Natural killer cell treated with Interleukin-12 subunit alpha and Interleukin-12 subunit beta and Interleukin-15 and Interleukin-18, amount 100 ng/mL, for 72 hours (primary cell): ENCODE measurements at regions not wholly inside any gene's neighbourhood (a gene's known extent, or its start where the extent isn't known, plus 50 kb on each side); places are given as distances from the start of the nearest gene placed in this dataset.

ENCODE experiments used
- ATAC-seq, 2 donors: fragments of 150-1000 bp; cut with Tn5 transposase in 1 of 2; sonication (Bioruptor Pico), chemical (Tn5 transposase) in 1 of 2; 2 replicates each; pipeline ENCODE4 v1.10.0; 2021
- DNase-seq: peaks from one replicate; pipeline ENCODE4 v3.0.0; 2022; ENCODE audit warnings: low spot score
- H3K27ac Mint-ChIP-seq, 2 donors: 1 replicate in 1 of 2; 2 replicates in 1 of 2; pipeline ENCODE4 v1.8.0; 2022; ENCODE audit warnings: mixed read lengths in 2 of 2, mild to moderate bottlenecking in 1 of 2, moderate library complexity in 1 of 2
- H3K27me3 Mint-ChIP-seq, 2 donors: 1 replicate in 1 of 2; 2 replicates in 1 of 2; pipeline ENCODE4 v1.8.0; 2022; ENCODE audit warnings: mixed read lengths in 2 of 2
- H3K36me3 Mint-ChIP-seq: one replicate; pipeline ENCODE4 v1.8.0; 2022; ENCODE audit warnings: mixed read lengths
- H3K4me1 Mint-ChIP-seq, 2 donors: 1 replicate in 1 of 2; 2 replicates in 1 of 2; pipeline ENCODE4 v1.8.0; 2022; ENCODE audit warnings: low read depth in 2 of 2, mixed read lengths in 2 of 2, mild to moderate bottlenecking in 1 of 2
- H3K4me3 Mint-ChIP-seq: one replicate; pipeline ENCODE4 v1.8.0; 2022; ENCODE audit warnings: mixed read lengths
- H3K9me3 Mint-ChIP-seq: 2 replicates; pipeline ENCODE4 v1.8.0; 2022; ENCODE audit warnings: mixed read lengths

- no peak overlapping the region for H3K4me3 Mint-ChIP-seq
- no peak overlapping the region for H3K27ac Mint-ChIP-seq
- H3K27me3 Mint-ChIP-seq, result peaks cover 5 to 7% of the 10 kb centered on the region in 2 donors
- DNase-seq (no peak), ATAC-seq (no peak)
- H3K36me3 Mint-ChIP-seq, result no peaks in the 10 kb centered on the region
- H3K4me1 Mint-ChIP-seq, result no peaks in the 10 kb centered on the region
- H3K9me3 Mint-ChIP-seq, result peaks cover 4% of the 10 kb centered on the region
These were observed 317.9 kb upstream of the NFIA start for GRCh38 chr1:60764489-60764888.

- H3K27me3 Mint-ChIP-seq, result peaks cover 5 to 7% of the 10 kb centered on the region in 2 donors
- no peaks in the 10 kb centered on the region for H3K36me3 Mint-ChIP-seq
- no peak for DNase-seq
- H3K27ac Mint-ChIP-seq, result no peak overlapping the region
- H3K9me3 Mint-ChIP-seq, result peaks cover 4% of the 10 kb centered on the region
- no peaks in the 10 kb centered on the region for H3K4me1 Mint-ChIP-seq
- ATAC-seq, result no peak
- no peak overlapping the region for H3K4me3 Mint-ChIP-seq
These were observed 318.6 kb upstream of the NFIA start for GRCh38 chr1:60763741-60764140.

GRCh38 chr1:60762911-60763310 is 319.4 kb upstream of the NFIA start:
- H3K4me1 Mint-ChIP-seq, result no peaks in the 10 kb centered on the region

GRCh38 chr1:60762176-60762575 is 320.2 kb upstream of the NFIA start:
- Mint-ChIP-seq H3K27ac (no peak overlapping the region), H3K4me3 (no peak overlapping the region), H3K4me1 (no peaks in the 10 kb centered on the region), H3K36me3 (no peaks in the 10 kb centered on the region), H3K9me3 (peaks cover 4% of the 10 kb centered on the region), H3K27me3 (peaks cover 7% of the 10 kb centered on the region in 2 donors)
- DNase-seq (no peak), ATAC-seq (no peak)

More at GRCh38 chr1:60762911-60763310, 319.4 kb upstream of the NFIA start:
- no peak for DNase-seq
- peaks cover 6 to 7% of the 10 kb centered on the region in 2 donors for H3K27me3 Mint-ChIP-seq
- no peak overlapping the region for H3K27ac Mint-ChIP-seq
- H3K4me3 Mint-ChIP-seq, result no peak overlapping the region
- no peak for ATAC-seq
- peaks cover 4% of the 10 kb centered on the region for H3K9me3 Mint-ChIP-seq
- H3K36me3 Mint-ChIP-seq, result no peaks in the 10 kb centered on the region

GRCh38 chr1:60759291-60759690 is 323.1 kb upstream of the NFIA start:
- Mint-ChIP-seq H3K36me3 (no peaks in the 10 kb centered on the region), H3K4me3 (no peak overlapping the region), H3K9me3 (no peaks in the 10 kb centered on the region), H3K27ac (no peak overlapping the region), H3K4me1 (no peaks in the 10 kb centered on the region), H3K27me3 (peaks cover 3 to 7% of the 10 kb centered on the region in 2 donors)
- ATAC-seq (no peak), DNase-seq (no peak)

- Mint-ChIP-seq H3K4me3 (no peak overlapping the region), H3K27me3 (peaks cover 3 to 7% of the 10 kb centered on the region in 2 donors), H3K27ac (no peak overlapping the region), H3K4me1 (no peaks in the 10 kb centered on the region), H3K36me3 (no peaks in the 10 kb centered on the region), H3K9me3 (no peaks in the 10 kb centered on the region)
- ATAC-seq (no peak), DNase-seq (no peak)
These were observed 324.9 kb upstream of the NFIA start for GRCh38 chr1:60757485-60757884.

GRCh38 chr1:60753036-60753900 is 329.1 kb upstream of the NFIA start:
- peaks cover 4% of the 10 kb centered on the region for H3K9me3 Mint-ChIP-seq

GRCh38 chr1:60751306-60751705 is 331.1 kb upstream of the NFIA start:
- no peak for DNase-seq
- Mint-ChIP-seq H3K9me3 (peaks cover 4% of the 10 kb centered on the region), H3K4me3 (no peak overlapping the region), H3K27me3 (peaks cover 0 to 4% of the 10 kb centered on the region in 2 donors), H3K27ac (no peak overlapping the region), H3K36me3 (no peaks in the 10 kb centered on the region), H3K4me1 (no peaks in the 10 kb centered on the region)
- no peak for ATAC-seq

More at GRCh38 chr1:60753036-60753900, 329.1 kb upstream of the NFIA start:
- Mint-ChIP-seq H3K4me3 (no peak overlapping the region), H3K27ac (no peak overlapping the region), H3K36me3 (no peaks in the 10 kb centered on the region), H3K4me1 (no peaks in the 10 kb centered on the region), H3K27me3 (peaks cover 0 to 6% of the 10 kb centered on the region in 2 donors)
- DNase-seq (no peak), ATAC-seq (no peak)

GRCh38 chr1:60747353-60747752 is 335.0 kb upstream of the NFIA start:
- H3K4me1 Mint-ChIP-seq, result no peaks in the 10 kb centered on the region
- H3K27ac Mint-ChIP-seq, result no peak overlapping the region
- no peak overlapping the region for H3K4me3 Mint-ChIP-seq
- DNase-seq, result no peak
- H3K27me3 Mint-ChIP-seq, result peaks cover 0 to 4% of the 10 kb centered on the region in 2 donors
- H3K36me3 Mint-ChIP-seq, result no peaks in the 10 kb centered on the region
- peaks cover 4% of the 10 kb centered on the region for H3K9me3 Mint-ChIP-seq
- no peak for ATAC-seq

- H3K4me3 Mint-ChIP-seq, result no peak overlapping the region
- DNase-seq (no peak), ATAC-seq (no peak)
- no peak overlapping the region for H3K27ac Mint-ChIP-seq
- H3K36me3 Mint-ChIP-seq, result no peaks in the 10 kb centered on the region
- no peaks in the 10 kb centered on the region for H3K4me1 Mint-ChIP-seq
- peaks cover 7% of the 10 kb centered on the region in 2 donors for H3K27me3 Mint-ChIP-seq
- H3K9me3 Mint-ChIP-seq, result peaks cover 7% of the 10 kb centered on the region
These were observed 336.0 kb upstream of the NFIA start for GRCh38 chr1:60746278-60746791.

- H3K27ac Mint-ChIP-seq, result no peak overlapping the region
- H3K4me3 Mint-ChIP-seq, result no peak overlapping the region
- H3K36me3 Mint-ChIP-seq, result no peaks in the 10 kb centered on the region
- H3K9me3 Mint-ChIP-seq, result peaks cover 3% of the 10 kb centered on the region
- no peak for DNase-seq
- H3K4me1 Mint-ChIP-seq, result no peaks in the 10 kb centered on the region
- peaks cover 3 to 7% of the 10 kb centered on the region in 2 donors for H3K27me3 Mint-ChIP-seq
- ATAC-seq, result no peak
These were observed 336.9 kb upstream of the NFIA start for GRCh38 chr1:60745484-60745883.

GRCh38 chr1:60742339-60742738 is 340.0 kb upstream of the NFIA start:
- no peaks in the 10 kb centered on the region for H3K36me3 Mint-ChIP-seq
- H3K9me3 Mint-ChIP-seq, result peaks cover 3% of the 10 kb centered on the region
- no peak overlapping the region for H3K4me3 Mint-ChIP-seq
- H3K27me3 Mint-ChIP-seq, result peaks cover 3 to 7% of the 10 kb centered on the region in 2 donors
- no peaks in the 10 kb centered on the region for H3K4me1 Mint-ChIP-seq
- H3K27ac Mint-ChIP-seq, result no peak overlapping the region
- no peak for DNase-seq
- no peak for ATAC-seq

- Mint-ChIP-seq H3K4me3 (no peak overlapping the region), H3K36me3 (no peaks in the 10 kb centered on the region), H3K27ac (no peak overlapping the region), H3K4me1 (no peaks in the 10 kb centered on the region), H3K27me3 (peaks cover 3 to 7% of the 10 kb centered on the region in 2 donors), H3K9me3 (peaks cover 3% of the 10 kb centered on the region)
- ATAC-seq, result no peak
- no peak for DNase-seq
These were observed 342.2 kb upstream of the NFIA start for GRCh38 chr1:60740154-60740553.

GRCh38 chr1:60739729-60740128 is 342.6 kb upstream of the NFIA start:
- ATAC-seq, result no peak
- Mint-ChIP-seq H3K36me3 (no peaks in the 10 kb centered on the region), H3K4me1 (no peaks in the 10 kb centered on the region), H3K4me3 (no peak overlapping the region), H3K9me3 (peaks cover 3% of the 10 kb centered on the region), H3K27me3 (peaks cover 3 to 11% of the 10 kb centered on the region in 2 donors), H3K27ac (no peak overlapping the region)
- no peak for DNase-seq
